ENCODE measurements at regions not wholly inside any gene's neighbourhood (a gene's known extent, or its start where the extent isn't known, plus 50 kb on each side); places are given as distances from the start of the nearest gene placed in this dataset.

GRCh38 chr4:96044971-96045370, 205.1 kb downstream of the PDHA2 start:
- DNase-seq (ENCODE audit: extremely low read depth, insufficient read length) = no peak
- no peak overlapping the region for H3K4me3 ChIP-seq (replicated peaks; ENCODE audit: low read depth, low read length)
- no peak for TF ChIP-seq CTCF (IDR thresholded peaks at IDR 0.05; ENCODE audit: insufficient read depth, low read length, poor library complexity, severe bottlenecking)
- no peaks in the 10 kb centered on the region for H3K36me3 ChIP-seq (ENCODE audit: control insufficient read depth, insufficient read depth, low read length)
- H3K27me3 ChIP-seq (replicated peaks; ENCODE audit: control insufficient read depth, insufficient read depth, low read length) = no peaks in the 10 kb centered on the region

- no peak for DNase-seq (ENCODE audit: extremely low read depth, insufficient read length)
- TF ChIP-seq CTCF (IDR thresholded peaks at IDR 0.05; ENCODE audit: insufficient read depth, low read length, poor library complexity, severe bottlenecking) = no peak
- Histone ChIP-seq H3K4me3 (replicated peaks; ENCODE audit: low read depth, low read length) (no peak overlapping the region), H3K27me3 (replicated peaks; ENCODE audit: control insufficient read depth, insufficient read depth, low read length) (no peaks in the 10 kb centered on the region), H3K36me3 (ENCODE audit: control insufficient read depth, insufficient read depth, low read length) (no peaks in the 10 kb centered on the region)
Observed at GRCh38 chr4:96052827-96053226, 212.9 kb downstream of the PDHA2 start.

- no peak for DNase-seq (ENCODE audit: extremely low read depth, insufficient read length)
- no peak overlapping the region for H3K4me3 ChIP-seq (replicated peaks; ENCODE audit: low read depth, low read length)
- H3K36me3 ChIP-seq (ENCODE audit: control insufficient read depth, insufficient read depth, low read length) = no peaks in the 10 kb centered on the region
- TF ChIP-seq CTCF (IDR thresholded peaks at IDR 0.05; ENCODE audit: insufficient read depth, low read length, poor library complexity, severe bottlenecking) = no peak
- no peaks in the 10 kb centered on the region for H3K27me3 ChIP-seq (replicated peaks; ENCODE audit: control insufficient read depth, insufficient read depth, low read length)
Observed at GRCh38 chr4:96056346-96056934, 216.5 kb downstream of the PDHA2 start.

GRCh38 chr4:96063639-96064038, 223.7 kb downstream of the PDHA2 start:
- no peak for DNase-seq (ENCODE audit: extremely low read depth, insufficient read length)
- Histone ChIP-seq H3K4me3 (replicated peaks; ENCODE audit: low read depth, low read length) (no peak overlapping the region), H3K36me3 (ENCODE audit: control insufficient read depth, insufficient read depth, low read length) (no peaks in the 10 kb centered on the region), H3K27me3 (replicated peaks; ENCODE audit: control insufficient read depth, insufficient read depth, low read length) (no peaks in the 10 kb centered on the region)
- TF ChIP-seq CTCF (IDR thresholded peaks at IDR 0.05; ENCODE audit: insufficient read depth, low read length, poor library complexity, severe bottlenecking) = no peak

GRCh38 chr4:96073461-96073860, 233.6 kb downstream of the PDHA2 start:
- no peaks in the 10 kb centered on the region for H3K36me3 ChIP-seq (ENCODE audit: control insufficient read depth, insufficient read depth, low read length)
- DNase-seq (ENCODE audit: extremely low read depth, insufficient read length) = no peak
- H3K4me3 ChIP-seq (replicated peaks; ENCODE audit: low read depth, low read length) = no peak overlapping the region

More at GRCh38 chr4:96073461-96073860, 233.6 kb downstream of the PDHA2 start:
- no peak for TF ChIP-seq CTCF (IDR thresholded peaks at IDR 0.05; ENCODE audit: insufficient read depth, low read length, poor library complexity, severe bottlenecking)
- H3K27me3 ChIP-seq (replicated peaks; ENCODE audit: control insufficient read depth, insufficient read depth, low read length) = no peaks in the 10 kb centered on the region

All from GM06990 (cell line).